T47D (cell line): ENCODE measurements at regions not wholly inside any gene's neighbourhood (a gene's known extent, or its start where the extent isn't known, plus 50 kb on each side); places are given as distances from the start of the nearest gene placed in this dataset.
A peak's percentile ranks its signal among the peaks of the same experiment; 100 is the strongest.
"Not testable (repeated sequence)": the region's sequence is repeated elsewhere in the genome, so short reads cannot be mapped to it uniquely, and the experiment has no call there.

Experiments
- DNase-seq, 2 experiments: peaks; one replicate each; pipeline versions ENCODE4 v3.0.0 to v3.0.0-alpha.2; 2011 to 2012; ENCODE audit warnings: low read depth in 1 of 2, low spot score in 1 of 2
- JUND ChIP-seq: IDR thresholded peaks from 2 replicates; pipeline ENCODE4 v1.6.1; 2012; ENCODE audit warnings: low read depth
- in situ Hi-C: cut with HindIII; loops from 2 replicates; pipeline ENCODE4 v1.10.0; 2016; ENCODE audit warnings: low sequenced_read_pairs, low pct_unique_long_range_greater_than_20kb

GRCh38 chr4:38324861-38325628 is 339.0 kb upstream of the KLF3 start:
- in situ Hi-C loops, result no loop called here

GRCh38 chr4:38325629-38325913 is 338.4 kb upstream of the KLF3 start:
- in situ Hi-C loops, result no loop called here
- no peak for TF ChIP-seq JUND
- DNase-seq, result no peak

More at GRCh38 chr4:38324861-38325628, 339.0 kb upstream of the KLF3 start:
- no peak for TF ChIP-seq JUND
- no peak for DNase-seq

GRCh38 chr4:38326499-38326898 is 337.5 kb upstream of the KLF3 start:
- in situ Hi-C loops, result no loop called here
- TF ChIP-seq JUND, result no peak
- no peak for DNase-seq

- in situ Hi-C loops, result no loop called here
- DNase-seq, result no peak
- TF ChIP-seq JUND, result no peak
These were observed 336.8 kb upstream of the KLF3 start for GRCh38 chr4:38327174-38327573.

GRCh38 chr4:38328989-38329729 is 334.8 kb upstream of the KLF3 start:
- TF ChIP-seq JUND, result no peak
- in situ Hi-C loops, result no loop called here
- DNase-seq, result no peak

GRCh38 chr4:38330321-38330720 is 333.7 kb upstream of the KLF3 start:
- no peak for TF ChIP-seq JUND
- in situ Hi-C loops, result no loop called here
- no peak for DNase-seq

- in situ Hi-C loops, result no loop called here
- no peak for DNase-seq
- TF ChIP-seq JUND, result no peak
These were observed 333.1 kb upstream of the KLF3 start for GRCh38 chr4:38330936-38331335.

- no peak for TF ChIP-seq JUND
- no peak for DNase-seq
These were observed 331.3 kb upstream of the KLF3 start for GRCh38 chr4:38332699-38333098.

GRCh38 chr4:38333219-38333618 is 330.8 kb upstream of the KLF3 start:
- no peak for DNase-seq
- in situ Hi-C loops, result no loop called here

More at GRCh38 chr4:38332699-38333098, 331.3 kb upstream of the KLF3 start:
- in situ Hi-C loops, result no loop called here

GRCh38 chr4:38334791-38335190 is 329.2 kb upstream of the KLF3 start:
- peak in 1 of 2 experiments; percentile 27 for DNase-seq
- TF ChIP-seq JUND, result no peak
- in situ Hi-C loops, result no loop called here

More at GRCh38 chr4:38333219-38333618, 330.8 kb upstream of the KLF3 start:
- TF ChIP-seq JUND, result no peak

- DNase-seq, result peak in 1 of 2 experiments; percentile 33
- in situ Hi-C loops, result not testable (repeated sequence)
These were observed 325.1 kb upstream of the KLF3 start for GRCh38 chr4:38338939-38339338.

- DNase-seq, result no peak
- no peak for TF ChIP-seq JUND
- in situ Hi-C loops, result no loop called here
These were observed 320.4 kb upstream of the KLF3 start for GRCh38 chr4:38343608-38344007.

- DNase-seq, result no peak
- no peak for TF ChIP-seq JUND
- in situ Hi-C loops, result no loop called here
These were observed 319.1 kb upstream of the KLF3 start for GRCh38 chr4:38344929-38345328.
